SK-N-SH (cell line): ENCODE measurements at regions not wholly inside any gene's neighbourhood (a gene's known extent, or its start where the extent isn't known, plus 50 kb on each side); places are given as distances from the start of the nearest gene placed in this dataset.

Experiments used
- CTCF ChIA-PET: fragments of 300-600, 350-600 bp; formaldehyde crosslinking; extraction: SDS; loops from one replicate; lab custom pipeline; 2021; lab: Yijun Ruan, JAX
- POLR2A ChIA-PET: fragments of 350-600 bp; sonication (Branson Sonifier 250); formaldehyde crosslinking; extraction: SDS; loops from one replicate; lab custom pipeline; 2020; ENCODE audit warnings: antibody characterized with exemption, inconsistent platforms; lab: Yijun Ruan, JAX
- DNase-seq: peaks from one replicate; pipeline ENCODE4 v3.0.0; 2012
- H2AFZ ChIP-seq: fragments of 200-600 bp; sonication (generic); 2 replicates; pipeline ENCODE4 v1.8.1; 2016; ENCODE audit warnings: antibody characterized with exemption, mild to moderate bottlenecking, low read depth
- H3F3A ChIP-seq: fragments of 200-600 bp; sonication (generic); replicated peaks from 2 replicates; pipeline ENCODE3; 2016; ENCODE audit warnings: antibody characterized with exemption, mild to moderate bottlenecking; ENCODE audit not compliant: insufficient read depth
- H3K27ac ChIP-seq, 2 experiments: fragments of 200-500 bp in 1 of 2; fragments of 200-600 bp in 1 of 2; sonication (Bioruptor generic) in 1 of 2; sonication (generic), shearing (Covaris generic) in 1 of 2; 2 replicates each; pipeline versions ENCODE4 v1.5.1 to v1.6.1; 2014 to 2016; ENCODE audit warnings: low read depth in 2 of 2, inconsistent platforms in 1 of 2, low read length in 1 of 2, mild to moderate bottlenecking in 1 of 2, mixed read lengths in 1 of 2
- H3K27me3 ChIP-seq: fragments of 200-600 bp; sonication (generic), shearing (Covaris generic); 2 replicates; pipeline ENCODE4 v1.6.1; 2016; ENCODE audit warnings: mixed run types; ENCODE audit not compliant: insufficient read depth
- H3K36me3 ChIP-seq, 2 experiments: fragments of 200-500 bp in 1 of 2; fragments of 200-600 bp in 1 of 2; sonication (Bioruptor generic) in 1 of 2; sonication (generic) in 1 of 2; replicated peaks in 1 of 2; 2 replicates each; pipeline versions ENCODE3 to v1.5.1; 2014 to 2016; ENCODE audit warnings: low read length in 1 of 2, mild to moderate bottlenecking in 1 of 2; ENCODE audit not compliant: insufficient read depth in 2 of 2, control insufficient read depth in 1 of 2
- H3K4me1 ChIP-seq, 2 experiments: fragments of 200-500 bp in 1 of 2; fragments of 200-600 bp in 1 of 2; sonication (Bioruptor generic) in 1 of 2; sonication (generic), shearing (Covaris generic) in 1 of 2; 2 replicates each; pipeline versions ENCODE4 v1.5.1 to v1.6.1; 2014 to 2016; ENCODE audit warnings: low read depth in 1 of 2, low read length in 1 of 2, mixed run types in 1 of 2; ENCODE audit not compliant: insufficient read depth in 2 of 2, control insufficient read depth in 1 of 2
- H3K4me2 ChIP-seq: fragments of 200-600 bp; sonication (generic), shearing (Covaris generic); 2 replicates; pipeline ENCODE4 v1.6.1; 2017; ENCODE audit warnings: mixed run types
- H3K4me3 ChIP-seq, 2 experiments: fragments of 200-500 bp in 1 of 2; fragments of 200-600 bp in 1 of 2; sonication (Bioruptor generic) in 1 of 2; sonication (generic), shearing (Covaris generic) in 1 of 2; 2 replicates each; pipeline versions ENCODE4 v1.5.1 to v1.8.1; 2014 to 2016; ENCODE audit warnings: low read depth in 2 of 2, inconsistent platforms in 1 of 2, low read length in 1 of 2, mild to moderate bottlenecking in 1 of 2, mixed read lengths in 1 of 2, moderate library complexity in 1 of 2
- H3K79me2 ChIP-seq: fragments of 200-600 bp; sonication (generic); 2 replicates; pipeline ENCODE4 v1.8.1; 2017; ENCODE audit warnings: mild to moderate bottlenecking; ENCODE audit not compliant: insufficient read depth
- H3K9ac ChIP-seq: fragments of 200-600 bp; sonication (generic); 2 replicates; pipeline ENCODE4 v1.6.1; 2017; ENCODE audit warnings: mixed run types
- H3K9me2 ChIP-seq: fragments of 200-600 bp; sonication (generic); 2 replicates; pipeline ENCODE4 v1.6.1; 2017; ENCODE audit warnings: mixed run types
- H3K9me3 ChIP-seq: fragments of 200-600 bp; sonication (generic); 2 replicates; pipeline ENCODE4 v1.6.1; 2017; ENCODE audit warnings: mixed run types, mild to moderate bottlenecking, moderate library complexity
- H4K20me1 ChIP-seq: fragments of 200-600 bp; sonication (generic); 2 replicates; pipeline ENCODE4 v1.6.1; 2017; ENCODE audit warnings: mild to moderate bottlenecking, mixed run types; ENCODE audit not compliant: insufficient read depth
- CTCF ChIP-seq: fragments of 200-600 bp; sonication (generic); IDR thresholded peaks from 2 replicates; pipeline ENCODE4 v1.6.1; 2017; ENCODE audit warnings: antibody characterized with exemption, mild to moderate bottlenecking, moderate library complexity
- ELF1 ChIP-seq: IDR thresholded peaks from 2 replicates; pipeline ENCODE4 v1.4.0; 2012
- EP300 ChIP-seq, 2 experiments: IDR thresholded peaks; 2 replicates each; pipeline versions ENCODE4 v1.4.0 to v1.6.1; 2012; ENCODE audit warnings: borderline replicate concordance in 1 of 2, low read depth in 1 of 2, low read length in 1 of 2
- FOSL2 ChIP-seq: IDR thresholded peaks from 2 replicates; pipeline ENCODE4 v1.4.0; 2012; ENCODE audit warnings: low read depth, mild to moderate bottlenecking, moderate library complexity, borderline replicate concordance
- FOXJ3 ChIP-seq: sonication (generic); formaldehyde crosslinking; IDR thresholded peaks from 2 replicates; pipeline ENCODE4 v1.5.1; 2020; ENCODE audit warnings: mild to moderate bottlenecking, missing genetic modification reagents
- GABPA ChIP-seq: IDR thresholded peaks from 2 replicates; pipeline ENCODE4 v1.4.0; 2012; ENCODE audit warnings: low read depth, mild to moderate bottlenecking
- GATA2 ChIP-seq: sonication (generic); formaldehyde crosslinking; IDR thresholded peaks from 2 replicates; pipeline ENCODE4 v1.5.0; 2020; ENCODE audit warnings: mild to moderate bottlenecking, missing genetic modification reagents
- MEF2A ChIP-seq: IDR thresholded peaks from 2 replicates; pipeline ENCODE4 v1.4.0; 2012; ENCODE audit warnings: low read depth, borderline replicate concordance
- MXI1 ChIP-seq: IDR thresholded peaks from 2 replicates; pipeline ENCODE4 v1.6.1; 2012; ENCODE audit warnings: mild to moderate bottlenecking, low read depth, low read length, improper control_type of control experiment
- PBX3 ChIP-seq: IDR thresholded peaks from 2 replicates; pipeline ENCODE4; 2012
- POLR2AphosphoS5 ChIP-seq: IDR thresholded peaks from 2 replicates; pipeline ENCODE4 v1.6.1; 2012; ENCODE audit warnings: low read depth, low read length
- RAD21 ChIP-seq: IDR thresholded peaks from 2 replicates; pipeline ENCODE4 v1.6.1; 2012; ENCODE audit warnings: mild to moderate bottlenecking, low read length
- SMC3 ChIP-seq: IDR thresholded peaks from 2 replicates; pipeline ENCODE4 v1.6.1; 2012; ENCODE audit warnings: low read depth, low read length, improper control_type of control experiment
- TAF1 ChIP-seq: IDR thresholded peaks from 2 replicates; pipeline ENCODE4 v1.6.1; 2012; ENCODE audit warnings: low read depth, mild to moderate bottlenecking, low read length, moderate library complexity, borderline replicate concordance
- TEAD4 ChIP-seq: IDR thresholded peaks from 2 replicates; pipeline ENCODE4 v1.4.0; 2012; ENCODE audit warnings: mild to moderate bottlenecking, borderline replicate concordance; ENCODE audit not compliant: insufficient read depth
- USF2 ChIP-seq: fragments of 150-350 bp; IDR thresholded peaks from 2 replicates; pipeline ENCODE4 v1.6.1; 2017; ENCODE audit warnings: antibody characterized with exemption, low read length, low read depth, borderline replicate concordance
- ZBTB33 ChIP-seq: IDR thresholded peaks from 2 replicates; pipeline ENCODE4 v1.4.0; 2012; ENCODE audit warnings: low read depth, borderline replicate concordance
- WGBS: methylation state at CpG from one replicate; pipeline ENCODE4 v1.1.6; 2017; ENCODE audit warnings: low lambda C conversion rate; 5-methylcytosine and 5-hydroxymethylcytosine counted together

- H3F3A ChIP-seq, result peaks cover 3% of the 10 kb centered on the region
- no peaks in the 10 kb centered on the region for H3K79me2 ChIP-seq
- no peak overlapping the region for H3K4me3 ChIP-seq
- H3K9ac ChIP-seq, result no peak overlapping the region
- POLR2A ChIA-PET, result no interaction called here
- H3K36me3 ChIP-seq, result no peaks in the 10 kb centered on the region
- H3K4me2 ChIP-seq, result no peak overlapping the region
- no peaks in the 10 kb centered on the region for H3K9me2 ChIP-seq
- 46% methylated on average over 5 of the region's 5 CpGs for WGBS
- TF ChIP-seq FOXJ3 (CRISPR knock-in tag) (no peak), GABPA (no peak), PBX3 (no peak), ELF1 (no peak)
- TF ChIP-seq, all 33 proteins: peak for 0
- Histone ChIP-seq H2AFZ (no peak overlapping the region), H3K4me1 (no peaks in the 10 kb centered on the region), H3K27me3 (no peaks in the 10 kb centered on the region), H3K9me3 (no peaks in the 10 kb centered on the region), H4K20me1 (no peaks in the 10 kb centered on the region), H3K27ac (no peak overlapping the region)
- no peak for DNase-seq
- CTCF ChIA-PET, result no interaction called here
Observed at GRCh38 chr13:89322466-89322865, 1651.3 kb downstream of the SLITRK5 start.

GRCh38 chr13:89324582-89324981 lies 1653.4 kb downstream of the SLITRK5 start:
- Histone ChIP-seq H3K9me3 (no peaks in the 10 kb centered on the region), H3K36me3 (no peaks in the 10 kb centered on the region), H3K4me1 (no peaks in the 10 kb centered on the region), H3K4me2 (no peak overlapping the region), H4K20me1 (no peaks in the 10 kb centered on the region), H3K9me2 (no peaks in the 10 kb centered on the region), H3K79me2 (no peaks in the 10 kb centered on the region), H3K27ac (no peak overlapping the region), H3K9ac (no peak overlapping the region), H3K27me3 (no peaks in the 10 kb centered on the region), H3K4me3 (no peak overlapping the region), H3F3A (peaks cover 3% of the 10 kb centered on the region), H2AFZ (no peak overlapping the region)
- ChIA-PET POLR2A (no interaction called here), CTCF (no interaction called here)
- TF ChIP-seq TEAD4 (no peak), FOSL2 (no peak)
- no peak for DNase-seq

DNA sequence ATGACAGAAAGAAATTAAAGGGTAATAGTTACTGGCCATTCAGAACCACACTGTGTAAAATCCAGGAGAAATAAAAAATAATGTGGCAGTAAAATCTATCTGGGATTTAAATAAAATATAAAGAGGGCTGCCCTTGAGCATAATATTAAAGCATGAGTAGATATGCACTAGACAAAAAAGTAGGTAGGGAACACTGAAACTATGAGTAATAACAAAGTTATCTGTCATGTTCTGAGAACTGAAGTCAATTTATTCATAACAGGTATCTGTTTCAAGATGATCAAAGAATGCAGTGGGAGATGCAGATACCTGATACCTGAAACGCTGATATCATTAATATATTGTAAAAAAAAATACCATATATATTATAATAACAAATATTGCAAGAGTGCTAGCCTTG lies 1672.0 kb downstream of the SLITRK5 start:
- Histone ChIP-seq H3K9me3 (no peaks in the 10 kb centered on the region), H3K4me3 (no peak overlapping the region), H3K27me3 (no peaks in the 10 kb centered on the region), H3K9me2 (no peaks in the 10 kb centered on the region), H3K4me2 (no peak overlapping the region), H3K79me2 (no peaks in the 10 kb centered on the region), H3K27ac (no peak overlapping the region), H3K9ac (no peak overlapping the region), H3F3A (no peaks in the 10 kb centered on the region), H2AFZ (no peak overlapping the region), H3K36me3 (no peaks in the 10 kb centered on the region), H4K20me1 (no peaks in the 10 kb centered on the region), H3K4me1 (no peaks in the 10 kb centered on the region)
- 67% methylated on average over 1 of the region's 1 CpG for WGBS
- POLR2A ChIA-PET, result no interaction called here
- DNase-seq, result no peak
- CTCF ChIA-PET, result no interaction called here
- no peak for TF ChIP-seq FOSL2
- TF ChIP-seq SMC3, result no peak
- no peak for TF ChIP-seq MXI1
- TF ChIP-seq RAD21, result no peak
- TF ChIP-seq CTCF, result no peak
- TF ChIP-seq EP300 (IDR thresholded peaks at IDR 0.05; ENCODE audit: borderline replicate concordance in 1 of 2, low read depth in 1 of 2, low read length in 1 of 2), result no peak
- no peak for TF ChIP-seq TAF1
- no peak for TF ChIP-seq ZBTB33
- no peak for TF ChIP-seq GATA2
- no peak for TF ChIP-seq USF2
- TF ChIP-seq MEF2A, result no peak
- no peak for TF ChIP-seq POLR2AphosphoS5
